ENCODE measurements at regions not wholly inside any gene's neighbourhood (a gene's known extent, or its start where the extent isn't known, plus 50 kb on each side); places are given as distances from the start of the nearest gene placed in this dataset.

GRCh38 chr15:35751413-35752133 is 205.6 kb upstream of the DPH6 start:
- Histone ChIP-seq H3K4me2 (ENCODE audit: insufficient read depth, low read length) (no peak overlapping the region; the same call in 1 of the 2 replicates), H3K9me1 (ENCODE audit: control insufficient read depth, insufficient read depth, low read length) (no peaks in the 10 kb centered on the region), H3K9me3 (replicated peaks; ENCODE audit: control insufficient read depth, insufficient read depth, low read depth, low read length) (no peaks in the 10 kb centered on the region), H2AFZ (ENCODE audit: low read depth, low read length) (peak overlapping the region; percentile 71), H3K9ac (ENCODE audit: insufficient read depth in 1 of 2, low read depth in 2 of 2, low read length in 2 of 2) (no peak overlapping the region), H3K4me3 (no peak overlapping the region), H3K36me3 (ENCODE audit: control insufficient read depth, insufficient read depth, low read length) (no peaks in the 10 kb centered on the region), H3K79me2 (ENCODE audit: control insufficient read depth, insufficient read depth, low read length) (no peaks in the 10 kb centered on the region), H3K27ac (ENCODE audit: extremely low read depth, low read depth, low read length) (no peak overlapping the region), H3K27me3 (ENCODE audit: control insufficient read depth in 2 of 2, insufficient read depth in 2 of 2, low read length in 2 of 2) (no peaks in the 10 kb centered on the region), H3K4me1 (replicated peaks in 1 of 2; ENCODE audit: control insufficient read depth in 2 of 2, insufficient read depth in 2 of 2, low read length in 2 of 2) (no peaks in the 10 kb centered on the region), H4K20me1 (replicated peaks; ENCODE audit: control insufficient read depth, insufficient read depth, low read length) (no peaks in the 10 kb centered on the region)
- no TSS peak for BruUV-seq (replicated peaks)
- intact Hi-C loops (cut with micrococcal nuclease) (loop anchor here (2.0 to 10.0 kb wide), 3 partner anchors 233 to 693 kb away; no protein-coding TSS in a partner anchor), in situ Hi-C loops (cut with MboI) (no loop called here)
- ChIA-PET POLR2A (interaction anchor here (0.6 to 1.4 kb wide), 6 partner anchors 10 to 203 kb away, joined by 3 to 6 read pairs (median 4); no protein-coding TSS in a partner anchor), CTCF (ENCODE audit: low intra/inter-chr PET ratio) (no interaction called here)
- peak; percentile 93 for FAIRE-seq
- WGBS (ENCODE audit: insufficient coverage, low coverage, missing lambda C conversion rate) = 12% methylated on average over 14 of the region's 14 CpGs
- ATAC-seq = peak; percentile 93
- peak; percentile 53 to 79 (median 55) for DNase-seq (ENCODE audit: extremely low read depth in 1 of 4, low spot score in 3 of 4)
- TF ChIP-seq EHMT2 (IDR thresholded peaks at IDR 0.05) = no peak
- no peak for TF ChIP-seq HOMEZ (CRISPR knock-in tag; IDR thresholded peaks at IDR 0.05)
- no peak for TF ChIP-seq TBL1XR1 (IDR thresholded peaks at IDR 0.05; ENCODE audit: low read length in 2 of 2)
- no peak for TF ChIP-seq RNF219 (CRISPR knock-in tag; IDR thresholded peaks at IDR 0.05)
- no peak for TF ChIP-seq HMG20B (CRISPR knock-in tag; IDR thresholded peaks at IDR 0.05)
- no peak for TF ChIP-seq CCNT2 (IDR thresholded peaks at IDR 0.05; ENCODE audit: borderline replicate concordance, extremely low read depth, insufficient read length, low read depth, low read length)
- no peak for TF ChIP-seq SMAD4 (CRISPR knock-in tag; conservative IDR thresholded peaks at IDR 0.05)
- TF ChIP-seq CTCF (IDR thresholded peaks at IDR 0.05 in 2 of 3, conservative IDR thresholded peaks at IDR 0.05 in 1 of 3; ENCODE audit: insufficient read depth in 2 of 3, low read depth in 1 of 3, low read length in 3 of 3) = peak; percentile 60 to 75 (median 68)
- TF ChIP-seq HNRNPLL (IDR thresholded peaks at IDR 0.05; ENCODE audit: low read depth, low read length, poor library complexity, severe bottlenecking) = no peak
- no peak for TF ChIP-seq XRCC5 (IDR thresholded peaks at IDR 0.05; ENCODE audit: low read depth, low read length)
- no peak for TF ChIP-seq ZNF212 (CRISPR knock-in tag; IDR thresholded peaks at IDR 0.05)
- TF ChIP-seq NRF1 (conservative IDR thresholded peaks at IDR 0.05 in 1 of 2, IDR thresholded peaks at IDR 0.05 in 1 of 2) = no peak
- TF ChIP-seq ZNF124 (CRISPR knock-in tag; IDR thresholded peaks at IDR 0.05) = no peak
- peak; percentile 57 for TF ChIP-seq ZNF316 (IDR thresholded peaks at IDR 0.05)
- no peak for TF ChIP-seq BDP1 (IDR thresholded peaks at IDR 0.05; ENCODE audit: insufficient read depth, insufficient read length)
- TF ChIP-seq TARDBP (IDR thresholded peaks at IDR 0.05) = no peak
- TF ChIP-seq HSF4 (CRISPR knock-in tag; IDR thresholded peaks at IDR 0.05; ENCODE audit: borderline replicate concordance) = no peak
- no peak for TF ChIP-seq TFAM (CRISPR knock-in tag; conservative IDR thresholded peaks at IDR 0.05)
